Lower lobe of right lung (tissue), 2 donors: ENCODE measurements at regions not wholly inside any gene's neighbourhood (a gene's known extent, or its start where the extent isn't known, plus 50 kb on each side); places are given as distances from the start of the nearest gene placed in this dataset.
"Not testable (repeated sequence)": the region's sequence is repeated elsewhere in the genome, so short reads cannot be mapped to it uniquely, and the experiment has no call there.

ENCODE experiments used
- ATAC-seq, 2 donors: fragments of 200-7000 bp; cut with Tn5 transposase; one replicate each; pipeline ENCODE4 v1.9.1; 2020 to 2022; ENCODE audit warnings: mild to moderate bottlenecking in 2 of 2, moderate library complexity in 2 of 2
- DNase-seq: peaks from one replicate; pipeline ENCODE4 v3.0.0-alpha.2; 2020
- H3K27ac ChIP-seq: fragments of 200-600 bp; one replicate; pipeline ENCODE4 v1.8.0; 2022
- H3K27me3 ChIP-seq: fragments of 200-600 bp; one replicate; pipeline ENCODE4 v1.8.0; 2022; ENCODE audit warnings: low read depth
- H3K36me3 ChIP-seq: fragments of 200-600 bp; one replicate; pipeline ENCODE4 v1.8.0; 2022; ENCODE audit warnings: mild to moderate bottlenecking
- H3K4me1 ChIP-seq: fragments of 200-600 bp; one replicate; pipeline ENCODE4 v1.8.0; 2022
- H3K4me3 ChIP-seq: fragments of 200-600 bp; one replicate; pipeline ENCODE4 v1.8.0; 2022; ENCODE audit warnings: mild to moderate bottlenecking
- H3K9me3 ChIP-seq: fragments of 200-600 bp; one replicate; pipeline ENCODE4 v1.8.0; 2022
- intact Hi-C: fragments of 100-400 bp; cut with DNase I; formaldehyde crosslinking; loops from one replicate; pipeline ENCODE4 v1.11.0; 2022
- TF ChIP-seq, protein P1 (sequence below): fragments of 200-600 bp; IDR thresholded peaks from one replicate; pipeline ENCODE4 v1.8.0; 2022; ENCODE audit warnings: antibody characterized with exemption, mild to moderate bottlenecking
- donor health status: DM: no; HTN: yes; CAD: no; lungs with severe emphysema.

DNA sequence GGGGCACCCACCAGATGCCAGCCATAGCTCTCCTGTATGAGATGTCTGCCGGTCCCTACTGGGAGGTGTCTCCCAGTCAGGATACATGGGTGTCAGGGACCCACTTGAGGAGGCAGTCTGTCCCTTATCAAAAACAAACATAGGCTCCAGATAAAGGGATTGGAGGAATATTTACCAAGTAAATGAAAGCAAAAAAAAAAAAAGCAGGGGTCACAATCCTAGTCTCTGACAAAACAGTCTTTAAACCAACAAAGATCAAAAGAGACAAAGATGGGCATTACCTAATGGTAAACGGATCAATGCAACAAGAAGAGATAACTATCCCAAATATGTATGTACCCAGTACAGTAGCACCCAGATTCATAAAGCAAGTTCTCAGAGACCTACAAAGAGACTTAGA lies 640.0 kb upstream of the LRRTM4 start:
- TF ChIP-seq, protein P1, sequence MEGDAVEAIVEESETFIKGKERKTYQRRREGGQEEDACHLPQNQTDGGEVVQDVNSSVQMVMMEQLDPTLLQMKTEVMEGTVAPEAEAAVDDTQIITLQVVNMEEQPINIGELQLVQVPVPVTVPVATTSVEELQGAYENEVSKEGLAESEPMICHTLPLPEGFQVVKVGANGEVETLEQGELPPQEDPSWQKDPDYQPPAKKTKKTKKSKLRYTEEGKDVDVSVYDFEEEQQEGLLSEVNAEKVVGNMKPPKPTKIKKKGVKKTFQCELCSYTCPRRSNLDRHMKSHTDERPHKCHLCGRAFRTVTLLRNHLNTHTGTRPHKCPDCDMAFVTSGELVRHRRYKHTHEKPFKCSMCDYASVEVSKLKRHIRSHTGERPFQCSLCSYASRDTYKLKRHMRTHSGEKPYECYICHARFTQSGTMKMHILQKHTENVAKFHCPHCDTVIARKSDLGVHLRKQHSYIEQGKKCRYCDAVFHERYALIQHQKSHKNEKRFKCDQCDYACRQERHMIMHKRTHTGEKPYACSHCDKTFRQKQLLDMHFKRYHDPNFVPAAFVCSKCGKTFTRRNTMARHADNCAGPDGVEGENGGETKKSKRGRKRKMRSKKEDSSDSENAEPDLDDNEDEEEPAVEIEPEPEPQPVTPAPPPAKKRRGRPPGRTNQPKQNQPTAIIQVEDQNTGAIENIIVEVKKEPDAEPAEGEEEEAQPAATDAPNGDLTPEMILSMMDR: no peak
- intact Hi-C loops: no loop called here
- no peaks in the 10 kb centered on the region for H3K4me1 ChIP-seq
- H3K36me3 ChIP-seq: no peaks in the 10 kb centered on the region
- H3K27me3 ChIP-seq: no peaks in the 10 kb centered on the region
- H3K9me3 ChIP-seq: no peaks in the 10 kb centered on the region
- H3K27ac ChIP-seq: no peak overlapping the region
- DNase-seq (no peak), ATAC-seq (no peak)
- H3K4me3 ChIP-seq: no peak overlapping the region

DNA sequence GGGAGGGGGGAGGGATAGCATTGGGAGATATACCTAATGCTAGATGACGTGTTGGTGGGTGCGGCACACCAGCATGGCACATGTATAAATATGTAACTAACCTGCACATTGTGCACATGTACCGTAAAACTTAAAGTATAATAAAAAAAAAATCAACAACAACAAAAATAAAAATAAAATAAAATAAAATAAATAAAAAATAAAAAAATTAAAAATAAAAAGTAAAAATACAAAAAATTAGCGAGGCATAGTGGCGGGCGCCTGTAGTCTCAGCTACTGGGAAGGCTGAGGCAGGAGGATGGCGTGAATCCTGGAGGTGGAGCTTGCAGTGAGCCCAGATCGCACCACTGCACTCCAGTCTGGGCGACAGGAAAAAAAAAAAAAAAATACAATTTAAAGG lies 650.0 kb upstream of the LRRTM4 start:
- H3K4me3 ChIP-seq, ATAC-seq, H3K36me3 ChIP-seq, intact Hi-C loops, H3K27me3 ChIP-seq, H3K9me3 ChIP-seq, DNase-seq, H3K27ac ChIP-seq, H3K4me1 ChIP-seq: not testable (repeated sequence)

DNA sequence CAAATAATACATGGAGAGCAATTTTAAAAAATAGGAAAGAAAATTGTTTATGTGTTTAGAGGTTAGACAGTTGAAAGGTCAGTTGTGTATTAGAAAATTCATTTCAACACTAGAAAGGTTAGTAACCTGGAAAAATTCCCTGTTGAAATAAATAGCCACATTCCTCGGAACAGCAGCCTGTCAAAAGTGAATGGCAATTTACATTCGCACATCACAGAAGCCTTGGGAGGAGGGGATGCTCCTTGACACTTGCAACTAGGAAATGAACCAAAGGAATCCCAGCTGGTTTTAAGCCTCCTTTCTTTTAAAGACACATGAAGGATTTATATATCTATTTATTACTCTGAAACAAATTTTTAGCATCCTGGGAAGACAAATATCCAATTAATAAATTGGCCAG lies 653.5 kb upstream of the LRRTM4 start:
- H3K9me3 ChIP-seq: no peaks in the 10 kb centered on the region
- H3K4me3 ChIP-seq: no peak overlapping the region
- no peaks in the 10 kb centered on the region for H3K4me1 ChIP-seq
- no peaks in the 10 kb centered on the region for H3K36me3 ChIP-seq
- DNase-seq (no peak), ATAC-seq (no peak)
- H3K27ac ChIP-seq: no peak overlapping the region
- intact Hi-C loops: no loop called here
- H3K27me3 ChIP-seq: no peaks in the 10 kb centered on the region
- TF ChIP-seq, protein P1: no peak

DNA sequence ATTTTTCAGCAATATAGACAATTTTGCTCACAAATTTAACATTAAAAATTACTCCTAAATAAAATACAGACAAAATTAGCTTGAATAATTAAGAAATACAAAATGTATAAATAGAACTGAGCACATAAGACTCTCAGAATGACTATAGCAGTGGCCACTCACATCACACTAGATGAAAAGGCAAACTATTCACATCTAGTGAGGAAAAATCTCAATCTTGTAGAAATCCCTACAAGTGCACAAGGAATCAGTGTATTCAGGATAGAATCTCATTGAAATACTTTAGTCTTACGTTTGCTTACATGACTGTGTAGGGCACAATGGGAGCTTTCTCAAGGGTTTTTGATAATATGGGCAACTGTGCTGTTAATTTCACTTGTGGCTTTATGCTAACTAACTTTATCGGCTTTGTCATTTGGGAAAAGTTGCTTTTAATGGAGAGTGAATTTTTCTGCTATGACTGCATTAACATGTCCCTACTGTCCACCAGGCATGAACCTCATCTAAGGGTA lies 678.9 kb upstream of the LRRTM4 start:
- intact Hi-C loops: no loop called here
- no peaks in the 10 kb centered on the region for H3K27me3 ChIP-seq
- no peak overlapping the region for H3K4me3 ChIP-seq
- ATAC-seq: no peak
- H3K36me3 ChIP-seq: no peaks in the 10 kb centered on the region
- H3K9me3 ChIP-seq: no peaks in the 10 kb centered on the region
- no peak overlapping the region for H3K27ac ChIP-seq
- TF ChIP-seq, protein P1: no peak
- no peak for DNase-seq
- no peaks in the 10 kb centered on the region for H3K4me1 ChIP-seq

DNA sequence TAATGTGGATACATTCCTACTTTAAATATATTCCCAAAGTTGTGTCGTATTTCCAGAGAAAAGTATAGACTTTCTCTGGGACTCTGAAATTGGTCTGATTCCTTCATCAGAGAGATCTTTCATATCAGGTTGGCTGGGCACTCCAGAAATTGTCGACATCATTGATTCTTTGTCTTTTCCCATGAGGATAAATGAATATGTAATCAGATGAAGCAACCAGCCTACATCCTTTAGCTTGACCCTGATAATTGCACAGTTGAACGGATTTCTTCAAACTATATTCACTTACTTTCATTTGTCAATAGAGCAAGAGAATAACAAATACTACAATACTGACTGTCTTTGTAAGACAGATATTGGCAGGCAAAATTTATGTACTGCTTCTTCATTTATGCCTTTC lies 680.2 kb upstream of the LRRTM4 start:
- DNase-seq: no peak
- no peaks in the 10 kb centered on the region for H3K9me3 ChIP-seq
- H3K36me3 ChIP-seq: no peaks in the 10 kb centered on the region
- H3K4me3 ChIP-seq: no peak overlapping the region
- no peaks in the 10 kb centered on the region for H3K4me1 ChIP-seq
- intact Hi-C loops: no loop called here
- H3K27me3 ChIP-seq: no peaks in the 10 kb centered on the region
- ATAC-seq: no peak
- no peak overlapping the region for H3K27ac ChIP-seq
- TF ChIP-seq, protein P1: no peak

DNA sequence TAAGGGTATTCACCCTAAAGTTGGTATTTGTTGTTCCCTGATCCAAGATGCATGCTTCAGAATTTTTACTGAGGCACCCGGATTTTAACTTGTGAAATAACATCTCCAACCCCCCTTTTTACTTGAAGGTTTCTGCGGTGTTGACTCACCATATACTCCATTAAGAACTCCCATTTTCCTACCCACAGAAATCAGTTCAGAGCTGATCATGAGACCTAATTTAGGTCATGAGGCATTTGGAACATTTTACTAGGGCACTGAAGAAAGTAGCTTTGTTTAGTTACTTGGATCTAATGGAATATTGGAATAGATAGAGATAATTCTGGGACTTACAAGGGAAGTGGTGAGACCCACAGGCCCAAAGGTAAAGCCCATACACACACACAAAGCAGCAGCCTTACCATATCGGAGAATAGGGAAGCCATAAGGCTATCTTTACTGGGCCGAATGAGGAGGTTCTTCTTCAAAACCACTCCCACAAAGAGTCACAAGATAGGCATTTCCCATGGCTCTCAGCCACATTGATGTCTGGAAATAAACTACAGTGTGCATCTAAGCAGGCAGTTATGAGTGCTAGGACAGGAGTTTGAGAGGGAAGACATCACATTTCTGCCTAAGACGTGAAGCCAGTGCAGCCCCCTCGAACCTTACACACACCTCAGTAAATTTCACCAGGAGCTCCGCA lies 681.0 kb upstream of the LRRTM4 start:
- no peaks in the 10 kb centered on the region for H3K4me1 ChIP-seq

More for the DNA sequence above, 681.0 kb upstream of the LRRTM4 start:
- DNase-seq: no peak
- TF ChIP-seq, protein P1: no peak
- Histone ChIP-seq H3K27ac (no peak overlapping the region), H3K4me3 (no peak overlapping the region), H3K9me3 (no peaks in the 10 kb centered on the region), H3K27me3 (no peaks in the 10 kb centered on the region), H3K36me3 (no peaks in the 10 kb centered on the region)
- intact Hi-C loops: no loop called here
- ATAC-seq: no peak
